HTR-8/SVneo (cell line): ENCODE measurements at regions not wholly inside any gene's neighbourhood (a gene's known extent, or its start where the extent isn't known, plus 50 kb on each side); places are given as distances from the start of the nearest gene placed in this dataset.
"Not testable (repeated sequence)": the region's sequence is repeated elsewhere in the genome, so short reads cannot be mapped to it uniquely, and the experiment has no call there.

ENCODE experiments used
- DNase-seq: peaks from one replicate; pipeline ENCODE4 v3.0.0; 2011; ENCODE audit warnings: low spot score, mixed read lengths; ENCODE audit not compliant: insufficient read length
- FAIRE-seq: peaks from 2 replicates; lab custom pipeline; 2011; peaks lifted over from hg19 to GRCh38; lab: Jason Lieb, UNC

DNA sequence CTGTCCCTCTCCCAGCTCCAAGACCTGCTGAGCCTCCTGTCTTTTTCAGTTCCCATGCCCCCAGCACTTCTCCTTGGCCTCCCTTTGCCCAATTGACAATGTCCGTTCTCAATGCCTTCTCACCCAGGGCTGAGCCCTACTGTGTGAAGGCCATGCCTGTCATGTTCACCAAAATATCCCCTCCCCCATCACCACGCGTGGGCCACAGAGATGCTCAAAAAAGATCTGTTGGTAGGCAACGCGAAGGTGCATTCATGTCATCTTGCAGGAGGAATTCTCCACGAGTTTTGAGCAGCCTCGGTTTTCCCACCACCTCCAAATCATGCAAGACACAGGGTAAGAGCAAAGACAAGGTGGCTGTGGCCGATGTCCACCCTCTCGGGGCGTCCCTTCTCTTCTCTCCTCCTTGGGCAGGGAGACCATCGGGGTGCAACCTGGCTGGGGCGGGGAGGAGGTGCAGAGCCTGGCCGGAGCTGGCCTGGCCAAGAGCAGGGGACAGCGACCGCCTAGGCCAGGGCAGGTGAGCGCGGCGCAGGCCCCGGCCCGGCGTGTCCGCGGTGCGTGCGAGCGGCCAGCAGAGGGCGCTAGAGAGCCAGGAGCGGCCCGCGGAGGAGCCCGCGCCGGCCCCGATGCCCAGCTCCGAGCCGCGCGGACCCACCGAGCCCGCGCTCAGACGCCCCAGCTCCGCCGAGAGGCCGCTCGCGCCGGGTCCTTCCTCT is 56.3 kb upstream of the KRTAP5-11 start:
- FAIRE-seq (peak; percentile 66), DNase-seq (peak; percentile 45)

GRCh38 chr11:71639520-71639849 is 56.8 kb upstream of the KRTAP5-11 start:
- not testable (repeated sequence) for FAIRE-seq
- peak; percentile 8 for DNase-seq

GRCh38 chr11:71639916-71640315 is 57.2 kb upstream of the KRTAP5-11 start:
- DNase-seq, FAIRE-seq: not testable (repeated sequence)

DNA sequence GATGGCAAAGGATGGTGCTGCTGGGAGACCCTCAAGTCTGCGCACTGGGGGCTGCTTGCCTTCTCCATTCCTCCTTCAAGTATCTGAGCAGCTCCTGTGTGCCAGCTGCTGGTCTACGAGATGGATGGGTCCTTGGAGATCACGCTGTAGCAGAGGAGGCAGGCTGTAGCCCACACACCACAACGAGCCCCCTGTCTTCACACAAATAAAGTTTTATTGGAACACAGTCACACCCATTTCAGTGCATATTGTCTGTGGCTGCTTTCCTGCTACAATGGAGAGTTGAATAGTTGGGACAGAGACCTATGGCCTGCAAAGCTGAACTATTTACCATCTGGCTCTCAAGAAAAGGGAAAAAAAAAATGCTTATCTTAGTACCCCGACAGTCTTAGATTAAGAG is 64.4 kb upstream of the KRTAP5-11 start:
- DNase-seq, FAIRE-seq: not testable (repeated sequence)

GRCh38 chr11:71652998-71653397 is 70.3 kb upstream of the KRTAP5-11 start:
- not testable (repeated sequence) for DNase-seq, FAIRE-seq

DNA sequence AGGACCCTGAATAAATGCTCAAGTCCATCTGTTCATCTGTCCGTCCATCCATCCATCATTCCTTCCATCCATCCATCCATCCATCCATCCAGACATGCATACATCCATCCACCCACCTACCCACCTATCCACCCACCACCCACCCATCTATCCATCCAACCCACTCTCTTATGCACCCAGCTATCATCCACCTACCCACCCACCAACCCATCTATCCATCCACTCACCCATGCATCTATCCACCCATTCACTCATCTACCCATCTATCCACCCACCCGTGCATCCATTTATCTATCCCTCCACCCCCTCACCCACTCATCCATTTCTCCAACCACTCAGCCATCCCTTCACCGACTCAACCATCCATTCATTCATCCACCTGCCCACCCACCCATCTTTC is 71.7 kb upstream of the KRTAP5-11 start:
- FAIRE-seq, DNase-seq: not testable (repeated sequence)

DNA sequence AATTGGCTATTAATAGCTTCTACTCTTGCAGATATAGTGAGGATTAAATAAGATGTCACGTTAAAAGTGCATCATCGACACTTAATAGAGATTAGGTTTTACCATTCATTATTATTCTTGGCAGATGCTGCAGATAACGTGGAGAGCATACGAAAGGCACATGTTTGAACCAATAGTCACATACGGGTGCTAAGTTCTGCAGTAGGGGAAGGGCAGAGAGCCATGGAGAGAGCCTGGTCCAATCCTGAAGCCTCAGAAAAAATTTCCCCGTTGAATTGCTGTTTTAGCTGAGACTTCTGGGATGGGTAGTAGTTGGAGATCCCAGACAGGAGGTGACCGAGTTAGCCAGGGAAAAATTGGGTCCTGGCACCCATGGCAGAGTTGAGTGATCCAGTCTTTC is 72.4 kb upstream of the KRTAP5-11 start:
- FAIRE-seq, DNase-seq: not testable (repeated sequence)

- not testable (repeated sequence) for FAIRE-seq, DNase-seq
Measured at GRCh38 chr11:71656513-71656912, 73.8 kb upstream of the KRTAP5-11 start.

DNA sequence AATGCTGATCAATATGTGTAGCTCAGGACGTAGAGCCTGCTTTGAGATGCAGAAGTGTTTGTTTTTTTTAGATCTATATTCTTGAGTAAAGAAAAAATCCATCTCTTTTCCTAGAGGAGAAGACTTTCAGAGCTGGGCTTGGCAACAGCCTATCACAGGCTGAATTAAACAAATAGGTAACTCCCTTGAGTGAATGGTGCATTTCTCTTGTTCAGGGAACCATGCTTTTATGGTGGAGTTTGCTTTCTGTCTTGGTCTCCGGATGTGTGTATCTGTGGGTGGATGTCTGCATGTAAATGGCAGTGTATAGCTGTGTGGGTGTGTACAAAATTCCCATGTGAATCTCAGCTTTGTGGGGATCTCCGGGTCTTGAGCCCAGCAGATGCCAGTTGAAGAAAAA is 82.3 kb upstream of the KRTAP5-11 start:
- not testable (repeated sequence) for DNase-seq, FAIRE-seq

DNA sequence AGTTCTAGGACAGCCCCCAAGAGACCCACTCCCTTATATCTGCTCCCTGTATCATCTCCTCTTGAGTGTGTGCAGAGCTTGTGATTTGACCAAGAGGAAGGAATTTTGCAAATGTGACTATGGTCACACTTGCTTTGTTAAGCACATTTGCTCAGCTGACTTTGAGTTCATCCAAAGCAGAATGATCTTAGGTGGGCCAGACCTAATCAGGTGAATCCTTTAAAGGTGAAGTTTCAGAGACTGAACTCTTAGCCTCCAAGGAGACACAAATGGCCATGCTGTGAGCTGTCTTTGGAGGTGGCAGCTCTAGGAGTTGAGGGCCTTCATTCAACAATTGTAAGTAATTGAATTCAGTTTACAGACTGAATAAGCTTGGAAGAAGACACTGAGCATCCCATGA is 115.4 kb upstream of the KRTAP5-11 start:
- not testable (repeated sequence) for FAIRE-seq, DNase-seq

- FAIRE-seq, result not testable (repeated sequence)
- DNase-seq, result peak; percentile 2
Measured at GRCh38 chr11:71698961-71699360, 116.3 kb upstream of the KRTAP5-11 start.

DNA sequence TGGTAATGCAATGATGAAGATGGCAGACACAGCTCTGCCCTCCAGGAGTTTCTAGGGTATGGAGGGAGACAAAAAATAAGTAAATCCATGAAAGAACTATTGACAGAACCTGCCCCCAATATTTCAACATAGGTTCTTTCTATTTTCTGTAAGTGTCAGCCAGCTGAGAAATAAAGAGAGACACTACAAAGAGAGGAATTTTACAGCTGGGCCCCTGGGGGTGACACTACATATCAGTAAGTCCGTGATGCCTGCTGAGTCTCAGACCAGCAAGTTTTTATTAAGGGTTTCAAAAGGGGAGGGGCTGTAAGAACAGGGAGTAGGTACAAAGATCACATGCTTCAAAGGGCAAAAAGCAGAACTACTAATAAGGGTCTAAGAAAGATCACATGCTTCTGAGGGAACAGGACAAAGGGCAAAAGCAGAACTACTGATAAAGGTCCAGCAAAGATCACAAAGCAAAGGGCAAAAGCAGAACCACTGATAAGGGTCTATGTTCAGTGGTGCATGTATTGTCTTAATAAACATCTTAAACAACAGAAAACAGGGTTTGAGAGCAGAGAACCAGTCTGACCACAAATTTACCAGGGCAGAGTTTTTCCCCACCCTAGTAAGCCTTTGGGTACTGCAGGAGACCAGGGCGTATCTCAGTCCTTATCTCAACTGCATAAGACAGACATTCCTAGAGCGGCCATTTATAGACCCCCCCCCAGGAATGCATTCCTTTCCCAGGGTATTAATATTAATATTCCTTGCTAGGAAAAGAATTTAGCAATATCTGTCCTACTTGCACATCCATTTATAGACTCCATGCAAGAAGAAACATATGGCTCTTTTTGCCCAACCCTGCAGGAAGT is 119.0 kb upstream of the KRTAP5-11 start:
- FAIRE-seq, result not testable (repeated sequence)

GRCh38 chr11:71705086-71705737 is 122.5 kb upstream of the KRTAP5-11 start:
- FAIRE-seq, DNase-seq: not testable (repeated sequence)

More for the DNA sequence above, 119.0 kb upstream of the KRTAP5-11 start:
- DNase-seq, result not testable (repeated sequence)

GRCh38 chr11:71705738-71706432 is 123.2 kb upstream of the KRTAP5-11 start:
- FAIRE-seq, DNase-seq: not testable (repeated sequence)

- not testable (repeated sequence) for FAIRE-seq, DNase-seq
Measured at GRCh38 chr11:71707083-71707482, 124.4 kb upstream of the KRTAP5-11 start.

DNA sequence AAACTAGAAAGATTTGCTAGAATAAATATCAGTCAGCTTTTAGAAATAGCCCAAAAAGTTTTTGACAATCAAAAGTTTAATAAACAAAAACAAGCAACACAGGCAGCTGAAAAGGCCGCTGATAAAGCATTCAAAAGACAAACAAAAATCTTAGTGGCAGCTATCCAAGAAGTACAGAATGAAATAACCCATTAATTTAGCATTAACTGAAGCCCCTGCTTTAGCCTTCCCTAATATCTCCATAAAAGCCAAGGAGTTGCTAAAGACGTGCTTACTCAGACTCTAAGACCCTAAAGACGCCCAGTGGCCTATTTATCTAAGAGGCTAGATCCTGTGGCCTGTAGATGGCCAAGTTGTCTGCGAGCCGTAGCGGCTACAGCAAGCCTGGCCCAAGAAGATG is 123.5 kb upstream of the DEFB108B start:
- not testable (repeated sequence) for FAIRE-seq

DNA sequence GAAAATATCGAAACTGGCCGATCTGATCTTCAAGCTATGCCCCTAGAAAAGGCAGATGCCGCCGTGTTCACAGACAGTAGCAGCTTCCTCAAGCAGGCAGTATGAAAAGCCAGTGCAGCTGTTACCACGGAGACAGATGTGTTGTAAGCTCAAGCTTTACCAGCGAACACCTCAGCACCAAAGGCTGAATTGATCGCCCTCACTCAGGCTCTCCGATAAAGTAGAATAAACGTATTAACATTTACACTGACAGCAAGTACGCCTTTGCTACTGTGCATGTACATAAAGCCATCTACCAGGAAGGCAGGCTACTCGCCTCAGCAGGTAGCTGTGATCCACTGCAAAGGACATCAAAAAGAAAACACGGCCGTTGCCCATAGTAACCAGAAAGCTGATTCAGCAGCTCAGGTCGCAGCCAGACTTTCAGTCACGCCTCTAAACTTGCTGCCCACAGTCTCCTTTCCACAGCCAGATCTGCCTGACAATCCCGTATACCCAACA is 122.8 kb upstream of the DEFB108B start:
- FAIRE-seq, result not testable (repeated sequence)

More for the DNA sequence above, 123.5 kb upstream of the DEFB108B start:
- not testable (repeated sequence) for DNase-seq

GRCh38 chr11:71710701-71711385 is 122.2 kb upstream of the DEFB108B start:
- not testable (repeated sequence) for FAIRE-seq, DNase-seq

More for the DNA sequence above, 122.8 kb upstream of the DEFB108B start:
- not testable (repeated sequence) for DNase-seq

- not testable (repeated sequence) for FAIRE-seq, DNase-seq
Measured at GRCh38 chr11:71712350-71712749, 120.7 kb upstream of the DEFB108B start.
